ENCODE measurements at regions not wholly inside any gene's neighbourhood (a gene's known extent, or its start where the extent isn't known, plus 50 kb on each side); places are given as distances from the start of the nearest gene placed in this dataset.

DNA sequence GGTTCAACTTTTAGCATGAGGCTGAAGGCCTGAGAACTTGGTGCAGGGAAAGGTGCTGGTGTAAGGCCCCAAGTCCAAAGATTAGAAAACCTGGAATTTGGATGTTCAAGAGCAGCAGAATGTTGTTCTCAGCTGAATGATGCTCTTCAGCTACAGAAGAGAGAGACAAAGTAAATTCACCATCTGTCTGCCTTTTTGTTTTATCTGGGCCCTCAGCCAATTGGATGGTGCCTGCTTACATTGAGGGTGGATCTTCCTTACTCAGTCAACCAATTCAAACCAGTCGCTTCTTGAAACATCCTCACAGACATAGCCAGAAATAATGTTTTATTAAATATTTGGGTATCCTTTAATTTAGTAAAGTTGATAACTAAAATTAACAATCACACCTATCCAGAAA lies 748.2 kb upstream of the ADAMTS5 start:
- DNase-seq = no peak

DNA sequence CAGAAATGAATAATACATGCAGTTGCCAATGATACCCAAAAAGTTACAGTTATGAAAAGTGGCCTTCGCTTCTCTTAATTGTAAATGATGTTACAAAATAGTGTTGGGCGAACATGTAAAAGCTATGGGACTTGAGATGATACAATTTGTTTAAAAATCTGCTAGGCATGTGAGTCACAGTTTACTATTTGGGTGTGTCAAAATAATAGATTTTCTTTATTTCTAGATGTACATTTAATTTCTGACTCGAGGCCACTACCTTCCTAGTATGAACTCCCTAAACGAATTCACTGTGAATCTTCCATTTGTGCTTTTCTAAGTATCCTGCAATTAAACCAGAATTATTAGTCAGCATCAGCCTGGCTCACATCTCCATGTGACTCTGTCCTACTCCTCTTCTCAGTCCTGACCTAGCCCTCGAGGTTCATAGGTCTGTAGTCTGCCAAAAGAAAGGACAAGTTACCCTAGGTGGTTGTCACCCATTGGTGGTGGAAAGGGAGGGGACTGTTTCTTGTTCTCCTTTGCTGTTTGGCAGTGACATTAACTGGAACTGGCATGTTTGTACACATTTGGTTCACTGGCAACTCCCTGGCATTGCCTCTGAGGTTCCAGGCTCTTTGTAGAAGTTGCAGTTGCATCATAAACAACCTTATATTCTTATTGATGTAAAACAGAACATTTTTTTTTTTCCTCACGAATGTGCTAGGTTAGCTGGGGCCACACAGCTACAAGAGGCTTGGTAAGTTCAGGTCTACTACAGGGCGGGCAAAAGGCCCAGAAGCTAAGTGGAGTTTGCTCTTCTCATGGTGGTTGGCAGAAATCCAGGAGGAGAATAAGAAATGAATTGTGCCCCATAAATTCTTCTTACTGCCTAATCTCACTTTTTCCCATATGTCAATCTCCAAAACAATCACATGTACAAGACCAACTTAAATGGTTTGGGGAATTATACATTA lies 746.5 kb upstream of the ADAMTS5 start:
- DNase-seq = no peak

DNA sequence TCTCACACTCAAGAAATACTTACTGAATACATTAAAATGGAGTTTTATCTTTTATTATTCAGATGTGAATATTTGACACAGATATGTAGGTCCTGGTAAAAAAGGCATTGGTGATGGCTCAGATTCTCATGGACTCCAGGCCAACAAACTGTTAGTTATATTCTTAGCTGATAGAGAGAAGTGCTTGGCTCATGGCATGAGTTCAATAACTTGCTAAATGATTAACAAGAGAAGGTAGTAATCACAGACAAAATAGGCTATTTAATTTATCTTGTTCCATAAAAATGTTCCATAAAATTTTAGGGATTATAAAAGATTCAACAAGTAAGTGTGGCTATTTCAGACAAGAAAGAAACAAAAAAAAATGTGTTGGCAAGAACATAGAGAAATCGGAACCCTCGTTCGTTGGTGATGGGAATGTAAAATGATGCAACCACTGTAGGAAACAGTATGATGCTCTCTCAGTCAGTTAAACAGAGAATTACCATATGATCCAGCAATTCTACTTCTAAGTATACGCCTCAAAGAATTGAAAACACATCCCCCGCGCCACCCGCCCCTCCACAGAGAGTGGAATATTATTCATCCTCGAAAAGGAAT lies 737.8 kb upstream of the ADAMTS5 start:
- DNase-seq = no peak

DNA sequence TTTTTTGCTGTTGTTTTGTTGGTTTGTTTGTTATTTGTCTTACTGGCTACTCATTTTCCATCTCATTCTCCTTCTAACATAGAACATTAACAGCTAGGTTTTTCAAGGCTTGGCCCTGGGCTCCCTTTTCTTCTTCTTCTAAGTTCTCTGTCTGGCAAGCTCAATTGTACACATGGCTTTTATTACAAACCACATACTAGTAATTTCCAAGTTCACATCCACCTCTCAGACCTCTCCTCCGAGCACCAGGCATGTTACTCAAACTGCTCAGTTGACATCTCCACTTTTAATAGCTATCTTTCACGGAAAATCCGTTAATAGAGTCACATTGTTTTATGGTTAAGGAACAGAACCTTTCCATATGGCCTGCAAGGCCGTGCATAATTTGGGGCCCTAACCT lies 736.9 kb upstream of the ADAMTS5 start:
- no peak for DNase-seq

DNA sequence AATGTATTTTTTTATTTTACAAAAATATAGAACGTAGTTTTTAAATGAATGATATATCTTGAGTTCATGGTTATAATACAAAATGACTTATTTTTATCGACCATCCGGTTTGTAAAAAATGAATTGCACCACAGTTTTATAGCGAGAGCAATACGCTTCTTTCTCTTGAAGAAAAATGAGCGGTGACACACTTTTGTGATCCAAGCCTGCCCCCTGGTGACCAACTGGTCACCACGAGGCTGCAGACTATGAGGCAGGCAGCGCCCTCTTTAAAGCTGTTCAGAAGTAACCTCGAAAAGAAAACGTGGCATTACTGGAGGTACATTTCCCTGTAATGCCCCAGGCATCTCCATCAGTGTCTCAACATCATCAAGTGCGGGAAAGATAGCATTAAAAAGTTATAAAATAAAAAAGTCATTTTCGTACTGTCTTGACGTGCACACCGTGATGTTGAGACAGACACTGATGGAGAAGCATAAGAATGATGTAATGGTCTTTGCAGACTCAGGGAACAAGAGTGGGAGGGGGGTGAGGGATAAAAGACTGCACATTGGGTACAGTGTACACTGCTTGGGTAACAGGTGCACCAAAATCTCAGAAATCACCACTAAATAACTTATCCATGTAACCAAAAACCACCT lies 734.2 kb upstream of the ADAMTS5 start:
- DNase-seq = peak; percentile 18 to 21

DNA sequence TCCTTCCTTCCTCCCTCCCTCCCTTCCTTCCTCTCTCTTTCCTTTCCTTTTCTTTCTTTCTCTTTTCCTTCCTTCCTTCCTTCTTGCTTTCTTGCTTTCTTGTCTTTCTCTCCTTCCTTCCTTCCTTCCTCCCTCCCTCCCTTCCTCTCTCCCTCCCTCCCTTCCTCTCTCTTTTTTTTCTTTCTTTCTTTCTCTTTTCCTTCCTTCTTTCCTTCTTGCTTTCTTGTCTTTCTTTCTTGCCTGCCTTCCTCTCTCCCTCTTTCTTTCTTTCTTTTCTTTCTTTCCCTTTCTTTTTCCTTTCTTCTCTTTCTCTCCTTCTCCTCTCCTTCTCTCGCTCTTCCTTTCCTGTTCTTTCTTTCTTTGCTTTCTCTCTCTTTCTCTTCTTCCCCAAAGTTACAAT lies 728.4 kb upstream of the ADAMTS5 start:
- DNase-seq = no peak

DNA sequence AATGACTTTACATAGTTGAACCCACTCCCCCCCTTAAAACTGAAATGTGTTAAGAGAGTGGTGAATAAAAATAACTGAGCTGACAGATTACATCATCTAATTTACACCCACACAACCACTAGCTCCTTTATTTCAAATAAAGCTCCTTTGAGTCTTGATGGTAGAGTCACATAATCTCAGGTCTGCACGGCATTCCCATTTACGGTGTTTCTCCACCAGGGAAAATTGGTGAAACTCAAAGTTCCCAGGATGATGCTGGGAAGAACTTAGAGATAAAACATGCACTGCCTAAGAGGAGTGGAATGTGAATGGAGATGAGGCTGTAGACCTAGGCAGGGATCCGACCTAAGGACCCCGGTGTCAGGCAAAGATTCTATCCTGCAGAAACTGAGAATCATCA lies 727.8 kb upstream of the ADAMTS5 start:
- DNase-seq = no peak

DNA sequence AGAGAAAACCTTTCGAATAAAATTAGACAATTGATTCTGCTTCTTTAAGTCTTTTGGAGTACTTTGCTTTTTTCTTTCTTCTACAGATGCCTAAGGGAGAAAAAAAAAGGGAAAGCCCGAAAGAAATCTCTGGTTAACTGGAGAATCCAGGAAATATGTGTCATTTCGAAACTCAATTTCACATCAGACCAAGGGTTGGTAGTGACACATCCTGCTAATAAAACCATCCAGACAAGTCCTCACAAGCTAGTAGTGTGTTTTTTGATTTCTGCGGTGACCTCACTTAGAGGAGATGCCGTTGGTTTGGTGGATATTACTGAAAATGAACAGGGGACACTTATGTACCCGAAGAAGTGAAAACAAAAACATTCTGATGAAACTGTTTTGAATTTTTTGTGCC lies 726.5 kb upstream of the ADAMTS5 start:
- no peak for DNase-seq

DNA sequence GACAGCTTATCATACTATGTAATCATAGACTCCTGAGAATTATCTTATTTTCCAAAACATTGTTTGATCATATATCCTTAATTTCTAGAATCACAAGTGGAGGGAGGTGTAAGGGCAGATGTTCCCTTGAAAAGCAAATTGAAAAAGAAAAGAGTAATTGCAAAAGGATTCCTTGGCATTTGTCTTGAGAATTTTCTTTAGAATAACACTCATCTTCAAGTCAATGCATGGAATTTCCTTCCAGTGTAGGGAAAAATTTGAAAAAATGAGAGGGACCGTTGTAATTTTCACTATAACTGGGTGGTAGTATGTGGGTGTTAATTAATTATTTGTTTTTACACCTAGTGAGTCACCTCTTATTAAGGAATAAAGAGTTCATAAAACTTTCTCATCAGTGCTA lies 724.6 kb upstream of the ADAMTS5 start:
- no peak for DNase-seq

DNA sequence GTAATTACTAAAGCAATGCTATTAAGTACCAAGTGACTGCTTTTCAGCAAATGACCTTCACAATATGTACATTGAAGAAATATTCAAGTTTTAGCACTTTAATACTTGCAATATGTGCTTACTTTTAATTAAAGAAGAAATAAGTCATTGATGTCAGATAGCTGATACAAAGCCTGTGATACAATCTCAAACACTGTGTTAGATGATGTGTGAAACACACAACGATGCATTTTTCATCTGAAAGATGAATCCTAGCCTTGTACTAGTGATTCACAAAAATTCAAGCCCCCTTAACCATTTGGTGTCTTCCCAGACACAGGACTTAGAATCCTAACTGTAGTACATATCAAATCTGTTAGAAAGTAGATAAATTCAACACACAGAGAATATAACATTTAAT lies 724.1 kb upstream of the ADAMTS5 start:
- no peak for DNase-seq

DNA sequence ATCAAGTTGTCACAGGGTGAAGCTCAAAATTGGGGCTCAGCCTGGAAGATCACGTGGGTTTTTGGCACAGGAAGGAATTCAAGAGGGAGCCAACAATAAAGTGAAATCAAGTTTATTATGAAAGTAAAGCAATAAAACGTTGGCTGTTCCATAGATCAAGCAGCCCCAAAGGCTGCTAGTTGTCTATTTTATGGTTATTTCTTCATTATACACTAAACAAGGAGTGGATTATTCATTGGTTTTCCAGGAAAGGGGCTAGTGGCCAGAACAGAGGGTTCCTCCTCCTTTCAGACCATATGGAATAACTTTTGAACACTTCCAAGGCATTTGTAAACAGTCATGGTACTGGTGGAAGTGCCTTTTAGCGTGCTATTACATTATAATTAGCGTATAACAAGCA lies 723.5 kb upstream of the ADAMTS5 start:
- no peak for DNase-seq

DNA sequence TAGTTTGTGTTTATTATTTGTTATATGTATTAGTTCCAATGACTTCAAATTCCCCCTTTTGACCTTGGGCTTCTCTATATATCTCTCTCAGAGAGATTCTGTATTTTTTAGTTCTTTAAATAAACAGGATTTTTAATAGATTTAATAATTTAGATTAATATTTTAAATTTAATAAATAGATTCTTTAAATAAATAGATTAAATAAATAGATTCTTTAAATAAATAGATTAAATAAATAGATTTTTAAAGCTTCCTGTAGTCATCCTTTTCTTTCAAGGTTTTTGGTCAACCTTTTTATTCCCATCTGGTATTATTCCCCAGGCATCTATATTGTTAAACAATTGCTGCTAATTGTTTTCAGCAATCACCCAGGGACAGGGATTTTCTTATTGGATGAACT lies 721.9 kb upstream of the ADAMTS5 start:
- DNase-seq = no peak

DNA sequence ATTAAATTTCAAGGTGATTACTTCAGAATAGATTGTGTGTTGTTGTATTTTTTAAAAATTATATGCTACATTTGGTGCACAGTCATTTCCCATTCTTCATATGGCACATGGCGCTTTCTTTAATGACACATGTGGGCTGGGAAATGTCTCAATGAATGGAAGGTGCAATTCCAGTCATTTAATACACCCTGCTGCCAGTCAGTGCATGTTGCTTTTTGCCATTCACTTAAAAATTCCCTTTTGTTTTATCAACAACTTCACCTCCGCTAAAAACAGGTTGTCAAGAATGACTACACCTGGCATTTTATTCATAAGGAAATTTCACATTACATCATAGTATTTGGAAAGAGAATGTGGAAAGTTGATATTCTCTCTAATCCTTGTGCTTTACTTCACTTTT lies 716.4 kb upstream of the ADAMTS5 start:
- DNase-seq = no peak

DNA sequence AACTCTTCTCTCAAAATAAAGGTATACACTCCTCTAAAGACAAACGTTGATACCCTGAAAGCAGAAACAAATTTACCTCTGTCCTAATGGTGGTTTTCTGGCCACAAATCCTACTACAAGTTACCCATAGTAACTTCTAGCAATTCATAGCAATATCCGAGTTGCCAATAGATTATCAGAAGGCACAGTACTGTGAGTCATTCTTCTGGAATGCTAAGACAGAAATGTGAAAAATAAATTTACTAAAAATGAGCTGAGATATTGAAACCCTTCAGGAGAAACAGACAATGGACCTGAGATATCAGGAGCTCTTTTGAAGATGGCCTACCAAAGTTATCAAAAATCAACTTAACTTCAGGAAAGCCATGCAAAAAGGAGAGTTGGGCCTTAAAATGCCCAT lies 715.0 kb upstream of the ADAMTS5 start:
- DNase-seq = no peak

DNA sequence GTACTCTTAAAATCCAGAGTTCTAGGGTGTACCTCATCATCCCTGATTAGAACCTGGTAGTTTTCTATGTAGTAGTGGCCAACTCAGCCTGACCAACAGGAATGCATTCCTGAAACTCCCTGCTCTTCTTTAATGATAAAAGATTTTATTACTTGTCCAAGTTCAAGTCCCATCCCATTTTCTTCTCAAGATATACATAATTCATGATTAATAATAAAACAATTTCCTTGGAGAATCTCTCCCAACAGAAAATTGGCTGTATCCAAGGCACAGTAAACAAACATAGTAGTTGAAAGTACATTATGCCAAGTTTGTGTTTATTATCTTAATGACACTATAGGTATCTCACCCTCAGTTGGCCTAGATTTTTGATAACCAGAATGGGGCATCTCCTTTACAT lies 714.1 kb upstream of the ADAMTS5 start:
- no peak for DNase-seq

DNA sequence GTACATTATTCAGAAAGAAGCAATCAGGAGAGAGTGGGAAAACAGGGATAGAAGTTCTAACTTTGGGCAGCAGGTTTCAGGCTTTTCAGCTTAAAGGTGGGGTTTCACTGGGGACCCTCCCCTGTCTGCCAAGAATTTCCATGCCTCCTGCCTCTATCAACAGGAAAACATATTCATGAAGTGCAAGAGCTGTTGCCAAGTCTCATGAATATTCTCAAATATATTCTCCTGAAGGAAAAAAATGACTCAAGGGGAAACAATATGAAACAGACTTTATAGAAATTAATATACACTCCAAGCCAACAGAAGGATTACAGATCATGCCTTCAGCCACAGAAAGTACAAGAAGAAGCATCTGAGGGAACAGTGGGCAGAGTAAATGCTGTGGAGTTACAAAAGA lies 713.3 kb upstream of the ADAMTS5 start:
- no peak for DNase-seq

DNA sequence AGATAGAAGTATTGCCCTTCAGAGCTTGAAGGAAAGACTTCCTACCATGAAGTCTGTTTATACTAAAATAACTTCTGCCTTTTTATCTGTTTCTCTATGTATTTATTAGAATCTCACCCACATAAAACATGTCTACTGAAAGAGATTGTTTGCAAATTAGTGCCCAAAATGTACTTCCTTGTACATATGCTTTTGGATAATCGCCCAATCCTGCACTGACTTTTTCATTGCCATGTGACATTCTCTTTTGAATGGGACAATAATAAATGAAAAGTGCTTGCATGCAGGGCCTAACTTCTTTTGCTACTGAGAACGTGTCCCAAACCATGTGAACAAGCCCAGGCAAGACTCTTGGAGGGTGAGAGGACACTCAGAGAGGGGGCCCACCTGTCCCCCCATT lies 711.6 kb upstream of the ADAMTS5 start:
- no peak for DNase-seq

DNA sequence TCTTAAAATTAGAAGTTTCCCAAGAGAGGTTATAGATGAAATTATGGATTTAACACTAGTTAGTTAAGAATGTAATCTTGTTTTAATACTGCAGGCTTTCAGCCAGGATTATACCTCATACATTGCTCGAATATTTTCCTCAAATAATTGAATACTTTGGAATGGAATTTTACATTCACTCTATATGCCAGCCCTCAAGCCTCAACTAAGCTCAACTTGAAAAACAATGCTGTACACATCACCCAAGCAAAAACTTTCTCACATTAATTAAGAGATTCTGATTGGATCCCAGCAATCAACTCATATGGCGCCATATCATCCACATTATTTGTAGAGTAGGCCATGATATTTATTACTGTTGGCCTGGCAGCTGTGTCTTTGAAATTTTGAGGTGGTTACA lies 710.7 kb upstream of the ADAMTS5 start:
- DNase-seq = no peak

DNA sequence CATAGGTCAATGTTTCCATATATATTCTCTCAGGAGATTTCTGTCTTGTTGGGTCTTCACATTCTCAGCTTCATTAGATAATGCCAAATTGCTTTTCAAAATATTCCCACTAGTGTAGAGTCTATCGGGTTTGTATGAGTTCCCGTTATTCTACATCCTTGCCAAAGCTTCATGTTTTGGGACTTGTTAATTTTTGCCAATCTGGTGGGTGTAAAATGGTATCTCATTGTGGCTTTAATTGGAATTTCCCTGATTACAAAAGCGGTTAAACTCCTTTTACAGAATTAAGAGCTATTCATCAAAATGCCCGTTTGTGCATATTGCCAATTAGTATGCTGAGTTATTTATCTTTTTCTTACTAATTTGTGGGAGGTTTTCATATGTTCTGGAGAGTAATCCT lies 708.4 kb upstream of the ADAMTS5 start:
- DNase-seq = no peak

DNA sequence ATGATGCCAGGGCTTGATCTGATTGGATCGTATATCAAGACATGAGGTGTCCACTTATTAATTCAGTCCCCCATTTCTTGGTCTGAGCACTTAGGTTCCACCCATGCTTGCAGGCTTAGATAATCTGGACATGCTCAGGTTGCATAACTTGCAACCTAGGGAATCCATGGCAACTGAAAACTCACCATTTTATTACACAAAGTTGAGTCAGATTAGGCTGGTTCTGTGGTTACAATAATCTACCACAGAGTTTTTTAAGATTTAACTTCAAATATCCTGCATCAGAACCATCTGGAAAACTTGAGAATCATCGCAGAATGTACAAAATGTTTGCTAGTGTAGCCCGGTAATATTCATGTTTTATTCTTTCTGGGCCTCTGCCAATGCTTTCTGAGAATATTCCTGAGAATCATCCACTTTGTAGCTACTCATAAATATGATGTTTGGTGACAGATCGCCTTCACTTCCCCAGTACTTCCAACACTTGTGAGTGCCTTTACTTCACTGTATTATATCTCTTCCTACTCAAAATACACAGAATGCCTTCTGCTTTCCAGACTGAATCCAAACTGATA lies 707.2 kb upstream of the ADAMTS5 start:
- DNase-seq = no peak

DNA sequence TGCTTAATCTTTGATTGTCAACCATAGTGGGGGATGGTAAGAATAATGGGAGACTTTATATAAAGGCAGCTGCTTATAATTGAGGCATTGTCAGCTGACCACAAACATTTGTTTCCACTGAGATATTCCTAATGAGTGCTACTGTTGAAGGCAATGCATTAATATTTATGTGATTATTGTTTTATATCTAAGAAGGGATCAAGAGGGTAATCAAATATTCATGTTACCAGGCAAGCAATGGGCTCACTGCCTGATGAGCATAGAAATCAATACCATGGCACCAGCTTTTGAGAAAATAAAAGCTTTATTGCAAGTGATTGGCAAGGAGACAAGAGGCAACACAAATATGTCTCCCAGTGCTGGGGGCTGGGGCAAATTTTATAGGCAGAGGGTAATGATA lies 706.7 kb upstream of the ADAMTS5 start:
- DNase-seq = no peak

DNA sequence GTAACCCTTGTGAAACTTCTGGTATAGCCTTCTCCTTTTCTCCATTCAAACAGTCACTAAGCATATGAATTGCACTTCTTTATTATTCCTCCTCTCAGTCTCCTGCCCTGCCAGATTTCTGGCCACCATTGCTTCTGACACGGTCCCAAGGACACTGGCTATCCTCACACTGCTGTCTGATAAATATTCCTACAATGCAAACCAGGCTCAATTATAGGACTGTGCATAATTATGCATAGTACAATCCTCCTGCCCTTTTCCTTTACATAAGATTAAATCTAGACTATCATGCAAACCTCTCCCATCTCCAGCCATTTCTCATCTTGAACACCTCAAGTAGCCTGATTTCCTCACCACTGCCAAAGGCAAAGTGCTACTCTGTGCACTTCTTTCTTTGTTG lies 704.3 kb upstream of the ADAMTS5 start:
- no peak for DNase-seq

DNA sequence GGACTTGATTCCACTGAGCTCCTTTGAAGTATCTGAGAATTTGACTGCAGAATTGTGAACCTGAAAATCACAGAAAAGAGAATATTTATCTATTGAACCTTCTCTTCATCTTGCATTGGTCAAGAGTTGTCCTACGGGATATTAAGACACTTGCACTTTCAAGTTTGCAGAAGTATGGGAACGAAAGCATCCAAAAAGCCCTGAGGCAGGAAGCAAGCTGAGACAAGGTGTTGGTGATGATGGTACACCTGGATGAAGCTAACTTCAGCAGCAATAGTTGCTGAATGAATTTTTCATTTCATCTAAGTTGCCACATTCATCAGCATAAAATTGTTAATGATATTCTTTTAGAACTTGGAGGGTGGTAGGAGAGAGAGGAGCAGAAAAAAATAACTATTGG lies 686.6 kb upstream of the ADAMTS5 start:
- no peak for DNase-seq

DNA sequence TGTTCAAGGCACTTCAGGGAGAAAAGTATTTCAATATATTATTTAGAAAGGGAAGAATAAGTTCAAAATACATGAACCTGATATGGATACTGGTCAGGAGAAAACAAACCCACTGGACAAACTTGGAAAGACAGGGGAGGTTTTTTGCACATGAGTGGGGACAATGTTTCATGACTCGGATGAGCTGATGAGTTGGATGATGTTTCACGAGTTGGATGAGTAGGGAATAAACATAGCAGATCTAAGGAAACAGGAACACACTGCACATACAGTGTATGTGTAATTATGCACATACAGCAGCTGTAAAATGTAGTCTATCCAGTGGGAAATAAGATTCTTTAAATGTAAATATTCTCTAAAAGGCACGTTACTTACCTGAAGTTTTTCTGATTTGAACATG lies 682.9 kb upstream of the ADAMTS5 start:
- no peak for DNase-seq

Measured in activated CD4-positive, alpha-beta T cell treated with anti-CD3 and anti-CD28 coated beads, Interleukin-2, amount 50 U/mL, for 4 hours (primary cell).